Naive B cell (primary cell): ENCODE measurements at regions not wholly inside any gene's neighbourhood (a gene's known extent, or its start where the extent isn't known, plus 50 kb on each side); places are given as distances from the start of the nearest gene placed in this dataset.

Source experiments
- ATAC-seq, 2 donors: fragments of 150-1000 bp; cut with Tn5 transposase; 2 replicates each; pipeline ENCODE4 v1.10.0; 2021; ENCODE audit warnings: low read depth in 2 of 2, mild to moderate bottlenecking in 2 of 2, moderate library complexity in 2 of 2
- DNase-seq: peaks from one replicate; pipeline ENCODE4 v3.0.0; 2022
- H3K27ac Mint-ChIP-seq, 6 donors: one replicate each; pipeline ENCODE4 v1.8.0; 2020 to 2022; ENCODE audit warnings: mild to moderate bottlenecking in 6 of 6, mixed read lengths in 6 of 6, moderate library complexity in 5 of 6, inconsistent platforms in 2 of 6
- H3K27me3 Mint-ChIP-seq, 3 donors: one replicate each; pipeline ENCODE4 v1.8.0; 2021 to 2022; ENCODE audit warnings: mixed read lengths in 3 of 3, mild to moderate bottlenecking in 1 of 3
- H3K36me3 Mint-ChIP-seq, 2 donors: one replicate each; pipeline ENCODE4 v1.8.0; 2020 to 2022; ENCODE audit warnings: mixed read lengths in 2 of 2, inconsistent platforms in 1 of 2, mild to moderate bottlenecking in 1 of 2
- H3K4me1 Mint-ChIP-seq, 3 donors: one replicate each; pipeline ENCODE4 v1.8.0; 2020 to 2022; ENCODE audit warnings: mixed read lengths in 3 of 3, inconsistent platforms in 1 of 3, mild to moderate bottlenecking in 1 of 3, moderate library complexity in 1 of 3
- H3K4me3 Mint-ChIP-seq, 8 donors: one replicate each; pipeline ENCODE4 v1.8.0; 2020 to 2022; ENCODE audit warnings: mild to moderate bottlenecking in 8 of 8, mixed read lengths in 8 of 8, moderate library complexity in 8 of 8, inconsistent platforms in 2 of 8
- H3K9me3 Mint-ChIP-seq, 7 donors: one replicate each; pipeline ENCODE4 v1.8.0; 2020 to 2022; ENCODE audit warnings: mixed read lengths in 7 of 7, mild to moderate bottlenecking in 5 of 7, inconsistent platforms in 2 of 7, moderate library complexity in 1 of 7

DNA sequence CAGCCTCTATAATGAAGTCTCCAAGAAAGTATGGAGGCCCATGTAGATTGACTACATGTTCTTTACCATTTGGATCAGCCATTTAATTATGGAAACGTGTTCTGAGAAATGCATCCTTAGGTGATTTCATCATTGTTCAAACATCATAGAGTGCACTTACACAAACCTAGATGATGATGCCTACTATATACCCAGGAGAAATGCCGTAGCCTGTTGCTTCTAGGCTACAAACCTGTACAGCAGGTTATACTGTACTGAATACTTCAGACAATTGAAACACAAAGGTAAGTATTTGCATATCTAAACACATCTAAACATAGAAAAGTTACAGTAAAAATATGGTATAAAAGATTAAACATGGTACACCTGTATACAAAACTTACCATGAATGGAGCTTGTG is 186.5 kb upstream of the FSTL5 start:
- no peaks in the 10 kb centered on the region for H3K36me3 Mint-ChIP-seq
- no peak for ATAC-seq
- no peaks in the 10 kb centered on the region for H3K4me1 Mint-ChIP-seq
- H3K4me3 Mint-ChIP-seq, result no peak overlapping the region
- no peak overlapping the region for H3K27ac Mint-ChIP-seq
- no peak for DNase-seq
- no peaks in the 10 kb centered on the region for H3K27me3 Mint-ChIP-seq
- H3K9me3 Mint-ChIP-seq, result peaks cover 0 to 4% (median 0%) of the 10 kb centered on the region in 7 donors

DNA sequence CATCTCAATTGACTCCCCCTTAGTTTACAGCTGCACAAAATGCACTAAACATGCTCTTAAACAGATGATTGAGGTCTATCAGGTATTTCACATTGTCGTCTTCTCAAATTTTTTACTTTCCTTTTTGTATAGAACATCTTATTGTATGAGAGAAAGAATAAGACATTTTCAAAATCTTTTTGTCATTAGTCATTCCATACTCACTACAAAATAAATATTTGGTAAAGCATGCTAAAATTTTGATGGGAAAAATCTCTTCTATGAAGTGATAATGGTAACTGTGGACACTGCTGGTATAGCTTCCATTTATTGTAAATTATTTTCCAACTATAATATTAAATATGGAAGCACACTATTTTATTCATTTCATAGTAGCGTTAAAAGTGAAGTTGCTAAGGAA is 185.6 kb upstream of the FSTL5 start:
- ATAC-seq, result no peak
- Mint-ChIP-seq H3K4me3 (peak overlapping the region in 1 of 8 donors; percentile 66), H3K9me3 (peaks cover 0 to 2% (median 0%) of the 10 kb centered on the region in 7 donors), H3K36me3 (no peaks in the 10 kb centered on the region), H3K27ac (no peak overlapping the region), H3K27me3 (no peaks in the 10 kb centered on the region), H3K4me1 (no peaks in the 10 kb centered on the region)
- DNase-seq, result no peak

DNA sequence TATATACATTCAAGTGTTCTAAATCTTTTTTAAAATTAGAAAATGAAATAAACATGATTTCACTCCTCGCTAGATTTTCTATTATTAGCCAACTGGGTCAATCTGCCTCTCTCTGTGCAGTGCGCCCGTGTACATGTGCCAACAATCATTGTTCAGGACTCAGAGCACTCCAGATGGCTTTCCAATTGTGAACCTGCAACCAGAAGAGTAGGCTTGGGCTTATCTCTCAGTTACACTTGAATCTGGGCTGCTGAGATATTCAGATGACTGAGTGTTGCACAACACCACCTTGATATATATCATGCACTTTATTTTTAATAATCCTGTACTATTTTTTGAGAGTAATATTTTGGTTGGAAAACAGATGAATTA is 184.0 kb upstream of the FSTL5 start:
- H3K36me3 Mint-ChIP-seq, result no peaks in the 10 kb centered on the region
- H3K4me3 Mint-ChIP-seq, result no peak overlapping the region
- no peaks in the 10 kb centered on the region for H3K4me1 Mint-ChIP-seq
- peaks cover 0 to 4% (median 0%) of the 10 kb centered on the region in 7 donors for H3K9me3 Mint-ChIP-seq
- DNase-seq, result no peak
- ATAC-seq, result no peak
- H3K27ac Mint-ChIP-seq, result peak overlapping the region in 1 of 6 donors; percentile 4
- H3K27me3 Mint-ChIP-seq, result no peaks in the 10 kb centered on the region

DNA sequence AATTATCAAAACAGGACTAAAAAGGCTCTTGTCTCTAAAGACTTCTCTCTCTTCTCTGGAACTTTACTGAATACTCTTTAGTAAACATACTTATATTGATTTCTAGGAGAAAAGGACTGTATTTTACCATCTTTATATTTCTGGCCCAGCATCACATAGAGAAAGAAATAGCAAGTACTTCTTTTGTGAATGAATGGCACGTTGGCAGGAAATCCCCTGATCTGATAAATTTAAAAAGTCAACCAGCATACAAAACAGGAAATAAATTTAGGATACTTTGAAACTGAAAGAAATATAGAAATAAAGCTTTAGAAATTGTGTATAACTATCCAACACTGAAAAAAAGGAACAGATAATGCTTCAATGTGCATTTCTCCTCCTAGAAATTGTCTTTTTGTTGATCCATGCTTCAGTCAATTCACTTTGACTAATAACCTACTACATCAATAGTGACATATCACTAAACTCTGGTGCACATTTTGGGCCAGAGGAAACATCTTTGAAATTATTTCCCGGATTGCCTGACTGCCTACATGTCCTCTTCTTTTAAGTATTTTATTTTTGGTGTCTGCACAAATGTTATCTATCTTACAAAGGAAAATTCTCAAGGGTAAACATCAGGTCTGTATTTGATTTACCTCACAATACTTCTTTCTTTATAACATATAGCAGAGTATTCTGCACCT is 183.5 kb upstream of the FSTL5 start:
- Mint-ChIP-seq H3K27me3 (no peaks in the 10 kb centered on the region), H3K36me3 (no peaks in the 10 kb centered on the region), H3K4me3 (no peak overlapping the region), H3K9me3 (peaks cover 0 to 4% (median 0%) of the 10 kb centered on the region in 7 donors), H3K27ac (peak overlapping the region in 1 of 6 donors; percentile 4), H3K4me1 (no peaks in the 10 kb centered on the region)
- ATAC-seq, result no peak
- no peak for DNase-seq

DNA sequence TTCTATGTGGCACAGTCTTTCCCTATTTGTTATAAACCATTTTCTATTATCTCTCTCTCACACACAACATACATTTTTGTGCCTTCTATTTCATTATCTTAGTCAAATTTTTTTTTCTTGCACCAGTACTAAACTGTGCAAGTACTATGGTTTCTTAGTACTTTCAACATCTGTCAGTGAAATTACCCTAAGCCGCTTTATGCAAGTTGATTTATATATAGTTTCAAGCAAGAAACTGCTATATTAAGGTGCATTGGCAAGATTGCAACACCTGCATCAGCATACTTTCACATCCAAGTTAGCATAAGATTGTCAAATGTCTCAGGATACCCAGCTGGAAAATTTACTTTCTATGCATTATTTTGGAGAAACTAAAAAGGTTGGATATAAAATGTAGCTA is 180.2 kb upstream of the FSTL5 start:
- H3K27ac Mint-ChIP-seq, result peak overlapping the region in 1 of 6 donors; percentile 22
- no peaks in the 10 kb centered on the region for H3K4me1 Mint-ChIP-seq
- no peaks in the 10 kb centered on the region for H3K27me3 Mint-ChIP-seq
- no peaks in the 10 kb centered on the region for H3K36me3 Mint-ChIP-seq
- peaks cover 0 to 4% (median 0%) of the 10 kb centered on the region in 7 donors for H3K9me3 Mint-ChIP-seq
- no peak for ATAC-seq
- DNase-seq, result no peak
- no peak overlapping the region for H3K4me3 Mint-ChIP-seq

DNA sequence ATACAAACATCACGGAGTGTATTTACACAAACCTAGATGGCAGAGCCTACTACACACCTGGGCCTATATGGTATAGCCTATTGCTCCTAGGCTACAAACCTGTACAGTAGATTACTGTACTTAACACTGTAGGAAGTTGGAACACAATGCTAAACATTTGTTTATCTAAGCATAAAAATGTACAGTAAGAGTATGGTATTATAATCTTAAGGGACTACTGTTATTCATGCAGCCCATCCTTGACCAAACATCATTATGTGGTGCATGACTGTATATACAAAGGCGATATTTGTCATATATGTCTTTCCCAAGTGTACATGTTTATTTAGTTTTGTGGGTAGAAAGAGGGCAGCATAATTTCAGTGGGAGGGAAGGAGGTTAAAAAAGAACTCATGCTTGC is 177.7 kb upstream of the FSTL5 start:
- DNase-seq, result no peak
- Mint-ChIP-seq H3K4me1 (no peaks in the 10 kb centered on the region), H3K4me3 (no peak overlapping the region), H3K36me3 (no peaks in the 10 kb centered on the region), H3K9me3 (peaks cover 0 to 9% (median 0%) of the 10 kb centered on the region in 7 donors), H3K27ac (no peak overlapping the region), H3K27me3 (no peaks in the 10 kb centered on the region)
- no peak for ATAC-seq

DNA sequence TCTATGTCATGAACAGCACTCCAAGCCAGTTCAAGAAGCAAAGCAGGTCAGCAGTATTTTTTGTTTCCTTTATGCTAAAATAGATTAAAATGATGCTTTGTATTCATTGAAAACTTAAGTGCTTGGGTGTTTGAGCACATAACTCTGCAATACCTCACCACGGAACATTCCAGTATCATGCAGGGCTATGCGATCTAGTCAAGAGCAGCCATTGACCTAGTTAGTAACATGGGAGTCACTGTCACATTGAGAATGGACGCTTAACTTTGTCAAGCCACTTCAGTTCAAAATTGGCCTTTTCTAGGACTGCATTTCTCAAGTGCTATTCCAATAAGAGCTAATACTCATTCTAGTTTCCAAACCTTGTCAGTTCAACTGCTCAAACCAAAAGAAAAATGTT is 160.1 kb upstream of the FSTL5 start:
- Mint-ChIP-seq H3K4me1 (no peaks in the 10 kb centered on the region), H3K36me3 (no peaks in the 10 kb centered on the region), H3K27ac (no peak overlapping the region), H3K4me3 (no peak overlapping the region), H3K9me3 (no peaks in the 10 kb centered on the region), H3K27me3 (no peaks in the 10 kb centered on the region)
- DNase-seq (no peak), ATAC-seq (no peak)

DNA sequence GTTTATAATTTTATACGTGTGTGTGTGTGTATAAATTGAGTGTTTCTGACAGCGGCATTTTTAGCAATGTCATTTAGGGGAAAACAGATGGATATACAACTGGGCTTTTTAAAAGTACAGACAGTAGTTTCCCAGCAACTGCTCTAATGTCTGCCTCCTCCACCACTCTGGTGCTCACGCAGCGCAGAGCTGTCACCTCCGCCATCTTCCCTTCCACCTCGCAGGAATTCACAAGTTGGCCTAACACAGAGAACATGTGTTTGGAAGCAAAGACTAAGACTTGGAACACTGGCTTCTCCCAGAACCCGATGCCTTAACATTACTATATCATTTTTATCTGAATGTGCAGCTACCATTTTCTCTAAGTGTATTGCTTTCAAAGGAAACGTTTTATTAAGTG is 158.3 kb upstream of the FSTL5 start:
- no peak overlapping the region for H3K4me3 Mint-ChIP-seq
- no peaks in the 10 kb centered on the region for H3K27me3 Mint-ChIP-seq
- DNase-seq (no peak), ATAC-seq (no peak)
- H3K36me3 Mint-ChIP-seq, result no peaks in the 10 kb centered on the region
- H3K9me3 Mint-ChIP-seq, result peaks cover 0 to under 1% (median 0%) of the 10 kb centered on the region in 7 donors
- no peaks in the 10 kb centered on the region for H3K4me1 Mint-ChIP-seq
- H3K27ac Mint-ChIP-seq, result no peak overlapping the region

DNA sequence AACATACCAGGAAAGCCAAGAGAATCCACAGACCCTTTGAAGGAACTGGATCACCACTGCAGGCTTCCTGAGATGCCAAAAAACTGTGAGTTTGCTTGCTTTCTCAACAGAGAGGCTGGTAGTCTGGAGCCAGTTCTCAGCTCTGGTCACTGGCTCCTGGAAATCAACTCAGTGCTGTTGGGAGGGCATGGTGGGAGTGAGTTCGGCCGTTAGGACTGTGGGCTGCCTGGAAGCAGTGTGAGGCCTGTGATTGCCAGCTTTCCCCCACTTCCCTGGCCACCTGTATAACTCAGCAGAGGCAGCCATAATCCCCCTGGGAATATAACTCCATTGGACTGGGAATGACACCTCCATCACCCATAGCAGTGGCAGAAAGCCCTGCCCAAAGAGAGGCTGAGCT is 122.0 kb upstream of the FSTL5 start:
- no peaks in the 10 kb centered on the region for H3K4me1 Mint-ChIP-seq
- ATAC-seq (no peak), DNase-seq (no peak)
- no peak overlapping the region for H3K27ac Mint-ChIP-seq
- H3K9me3 Mint-ChIP-seq, result peaks cover 0 to 9% (median 0%) of the 10 kb centered on the region in 7 donors
- no peak overlapping the region for H3K4me3 Mint-ChIP-seq
- no peaks in the 10 kb centered on the region for H3K27me3 Mint-ChIP-seq
- no peaks in the 10 kb centered on the region for H3K36me3 Mint-ChIP-seq

DNA sequence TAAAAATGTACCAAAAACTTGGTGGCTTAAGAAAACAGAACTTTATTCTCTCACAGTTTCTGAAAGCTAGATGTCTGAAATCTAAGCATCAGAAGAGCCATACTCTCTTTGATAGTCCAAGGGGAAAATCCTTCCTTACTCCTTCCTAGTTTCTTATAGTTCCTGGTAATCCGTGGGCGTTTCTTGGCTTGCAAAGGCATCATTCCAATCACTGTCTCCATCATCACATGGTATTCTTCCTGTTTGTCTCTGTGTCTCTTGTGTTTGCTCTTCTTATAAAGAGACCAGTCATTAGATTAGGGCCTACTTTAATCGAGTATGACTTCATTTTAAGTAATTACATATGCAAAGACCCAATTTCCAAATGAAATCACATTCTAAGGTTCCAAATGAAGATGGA is 118.9 kb upstream of the FSTL5 start:
- ATAC-seq, result no peak
- Mint-ChIP-seq H3K4me1 (no peaks in the 10 kb centered on the region), H3K27ac (no peak overlapping the region), H3K4me3 (no peak overlapping the region), H3K27me3 (no peaks in the 10 kb centered on the region), H3K9me3 (peaks cover 0 to 9% (median 0%) of the 10 kb centered on the region in 7 donors), H3K36me3 (no peaks in the 10 kb centered on the region)
- no peak for DNase-seq

DNA sequence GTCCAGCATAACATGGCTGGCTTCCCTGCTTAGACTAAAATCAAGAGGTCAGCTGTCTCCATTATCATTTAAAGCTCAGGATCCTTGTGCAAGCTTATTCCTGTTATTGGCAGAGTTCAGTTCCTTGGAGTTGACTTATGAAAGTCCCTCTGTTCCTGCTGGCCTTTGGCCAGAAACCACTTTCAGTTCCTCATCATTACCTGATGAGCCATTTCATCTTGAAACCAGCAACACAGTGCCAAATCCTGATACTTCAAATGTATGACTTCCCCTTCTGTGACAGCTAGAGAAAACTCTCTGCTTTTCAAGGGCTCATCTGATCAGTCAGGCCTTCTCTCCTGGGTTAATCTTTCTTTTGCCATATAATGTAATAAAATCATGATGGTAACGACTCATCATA is 110.6 kb upstream of the FSTL5 start:
- Mint-ChIP-seq H3K27ac (no peak overlapping the region), H3K4me1 (no peaks in the 10 kb centered on the region), H3K9me3 (peaks cover 0 to 10% (median 0%) of the 10 kb centered on the region in 7 donors), H3K4me3 (no peak overlapping the region), H3K27me3 (no peaks in the 10 kb centered on the region), H3K36me3 (no peaks in the 10 kb centered on the region)
- ATAC-seq, result no peak
- no peak for DNase-seq

DNA sequence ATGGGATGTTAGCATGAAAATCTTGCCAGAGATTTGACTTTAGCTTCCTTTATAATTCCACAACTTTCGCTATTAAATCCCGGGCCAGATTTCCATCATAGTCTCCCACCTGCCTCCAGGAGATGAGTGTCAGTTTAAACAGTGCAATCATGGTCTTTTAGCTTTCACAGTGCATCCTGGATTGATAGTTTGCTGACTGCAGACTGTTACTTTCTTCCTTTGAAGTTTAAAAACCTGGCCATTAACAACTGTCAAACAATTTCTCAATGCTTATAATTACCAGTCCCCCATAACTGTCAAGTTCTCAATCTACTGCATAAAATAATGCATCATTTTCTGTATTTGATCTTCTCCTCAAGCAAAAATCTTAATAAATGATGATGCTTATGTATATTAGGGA is 108.4 kb upstream of the FSTL5 start:
- Mint-ChIP-seq H3K4me3 (no peak overlapping the region), H3K9me3 (peaks cover 0 to 10% (median 0%) of the 10 kb centered on the region in 7 donors)

DNA sequence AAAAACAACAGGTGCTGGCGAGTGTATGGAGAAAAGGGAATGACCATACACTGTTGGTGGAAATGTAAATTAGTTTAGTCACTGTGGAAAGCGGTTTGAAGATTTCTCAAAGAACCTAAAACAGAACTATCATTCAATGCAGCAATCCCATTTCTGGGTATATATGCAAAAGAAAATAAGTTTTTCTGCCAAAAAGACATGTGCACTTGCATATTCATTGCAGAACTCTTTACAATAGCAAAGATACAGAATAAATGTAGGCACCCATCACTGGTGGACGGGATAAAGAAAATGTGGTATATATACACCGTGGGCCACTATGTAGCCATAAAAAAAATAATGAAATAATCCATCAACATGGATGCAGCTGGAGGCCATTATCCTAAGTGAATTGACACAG is 105.1 kb upstream of the FSTL5 start:
- Mint-ChIP-seq H3K36me3 (no peaks in the 10 kb centered on the region), H3K4me1 (no peaks in the 10 kb centered on the region), H3K4me3 (no peak overlapping the region), H3K27me3 (no peaks in the 10 kb centered on the region), H3K9me3 (peaks cover 3 to 14% (median 11%) of the 10 kb centered on the region in 7 donors), H3K27ac (no peak overlapping the region)
- ATAC-seq (no peak), DNase-seq (no peak)

More for the DNA sequence above, 108.4 kb upstream of the FSTL5 start:
- Mint-ChIP-seq H3K27me3 (no peaks in the 10 kb centered on the region), H3K4me1 (no peaks in the 10 kb centered on the region), H3K36me3 (no peaks in the 10 kb centered on the region), H3K27ac (no peak overlapping the region)
- ATAC-seq (no peak), DNase-seq (no peak)

DNA sequence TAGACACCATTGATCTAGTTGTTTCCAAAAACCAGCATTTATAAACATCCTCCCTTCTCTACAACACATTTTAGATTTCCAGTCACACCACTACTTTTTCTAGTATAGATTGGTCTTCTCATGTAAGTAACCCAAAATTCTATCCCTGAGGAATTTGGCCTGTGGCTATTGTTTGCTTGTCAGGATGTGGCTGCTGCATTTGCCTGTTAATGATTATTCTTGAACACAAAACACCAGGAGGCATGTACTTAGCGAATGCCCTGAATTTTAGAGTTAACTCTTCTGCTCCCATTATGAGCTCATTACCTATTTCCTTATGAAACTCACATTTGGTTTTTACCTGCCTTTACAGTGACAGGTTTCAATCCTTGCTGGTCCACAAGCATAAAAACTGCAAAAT is 102.0 kb upstream of the FSTL5 start:
- H3K4me3 Mint-ChIP-seq, result no peak overlapping the region
- ATAC-seq, result no peak
- no peaks in the 10 kb centered on the region for H3K27me3 Mint-ChIP-seq
- DNase-seq, result no peak
- no peaks in the 10 kb centered on the region for H3K4me1 Mint-ChIP-seq
- no peak overlapping the region for H3K27ac Mint-ChIP-seq
- H3K9me3 Mint-ChIP-seq, result peaks cover 5 to 29% (median 12%) of the 10 kb centered on the region in 7 donors
- H3K36me3 Mint-ChIP-seq, result no peaks in the 10 kb centered on the region

DNA sequence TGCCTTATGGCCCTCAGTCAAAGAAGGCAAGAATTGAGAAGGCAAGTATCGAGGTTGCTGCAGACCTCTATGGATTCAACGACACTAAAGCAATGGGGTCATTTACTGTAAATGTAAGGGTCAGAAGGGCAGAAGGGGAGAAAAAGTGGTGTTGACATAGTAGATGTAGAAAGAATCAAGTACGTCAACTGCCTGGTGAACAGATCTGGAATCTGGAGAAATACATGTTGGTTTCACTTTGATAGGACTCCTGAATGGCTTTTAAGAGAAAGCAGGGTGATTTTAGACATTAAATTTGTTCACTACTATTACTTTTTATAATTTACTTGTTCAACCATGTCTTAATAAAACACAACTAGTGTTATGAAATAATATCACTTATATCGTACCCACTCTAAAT is 81.3 kb upstream of the FSTL5 start:
- Mint-ChIP-seq H3K36me3 (no peaks in the 10 kb centered on the region), H3K27ac (peak overlapping the region in 1 of 6 donors; percentile 51), H3K9me3 (peaks cover 3 to 14% (median 5%) of the 10 kb centered on the region in 7 donors), H3K4me1 (no peaks in the 10 kb centered on the region), H3K4me3 (peak overlapping the region in 1 of 8 donors; percentile 53), H3K27me3 (no peaks in the 10 kb centered on the region)
- no peak for DNase-seq
- ATAC-seq, result no peak
